ENCODE measurements at regions not wholly inside any gene's neighbourhood (a gene's known extent, or its start where the extent isn't known, plus 50 kb on each side); places are given as distances from the start of the nearest gene placed in this dataset.

DNA sequence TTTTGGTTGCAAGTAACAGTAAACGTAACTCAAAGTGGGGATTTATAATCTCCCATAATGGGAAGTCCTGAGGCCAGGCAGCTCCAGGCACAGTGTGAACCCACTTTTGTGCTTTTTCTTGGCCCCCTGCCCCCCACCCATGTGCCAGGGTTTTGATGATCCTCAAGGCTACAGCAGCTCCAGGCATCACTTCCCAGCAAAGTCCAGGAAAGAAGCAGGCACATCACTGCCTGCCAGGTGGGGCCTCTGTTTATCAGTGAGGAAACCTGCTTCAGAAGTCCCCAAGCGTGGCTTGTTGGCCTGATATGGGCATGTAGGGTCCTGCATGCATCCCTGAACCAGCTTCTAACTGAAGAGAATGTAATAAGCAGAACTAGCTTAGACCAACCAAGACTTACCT lies 299.2 kb upstream of the SKOR2 start:
- Histone ChIP-seq H2AFZ (ENCODE audit: low read depth, low read length) (no peak overlapping the region), H3K9me3 (ENCODE audit: insufficient read depth, low read depth, low read length) (no peaks in the 10 kb centered on the region), H3K36me3 (ENCODE audit: insufficient read depth, low read length) (no peaks in the 10 kb centered on the region), H3K4me1 (ENCODE audit: insufficient read depth, low read length) (no peaks in the 10 kb centered on the region), H3K4me3 (ENCODE audit: insufficient read depth, low read depth, low read length) (no peak overlapping the region), H3K79me2 (ENCODE audit: insufficient read depth, low read length) (no peaks in the 10 kb centered on the region), H3K4me2 (ENCODE audit: low read length) (no peak overlapping the region), H4K20me1 (ENCODE audit: insufficient read depth, low read length) (no peaks in the 10 kb centered on the region), H3K27ac (ENCODE audit: low read depth, low read length) (no peak overlapping the region), H3K9ac (ENCODE audit: low read length) (no peak overlapping the region), H3K27me3 (ENCODE audit: insufficient read depth, low read length) (no peaks in the 10 kb centered on the region)
- no peak overlapping the region for H3K4me3 Mint-ChIP-seq (ENCODE audit: unreplicated experiment)
- DNase-seq (ENCODE audit: low read depth) (no peak), FAIRE-seq (no peak)
- TF ChIP-seq, protein P1, sequence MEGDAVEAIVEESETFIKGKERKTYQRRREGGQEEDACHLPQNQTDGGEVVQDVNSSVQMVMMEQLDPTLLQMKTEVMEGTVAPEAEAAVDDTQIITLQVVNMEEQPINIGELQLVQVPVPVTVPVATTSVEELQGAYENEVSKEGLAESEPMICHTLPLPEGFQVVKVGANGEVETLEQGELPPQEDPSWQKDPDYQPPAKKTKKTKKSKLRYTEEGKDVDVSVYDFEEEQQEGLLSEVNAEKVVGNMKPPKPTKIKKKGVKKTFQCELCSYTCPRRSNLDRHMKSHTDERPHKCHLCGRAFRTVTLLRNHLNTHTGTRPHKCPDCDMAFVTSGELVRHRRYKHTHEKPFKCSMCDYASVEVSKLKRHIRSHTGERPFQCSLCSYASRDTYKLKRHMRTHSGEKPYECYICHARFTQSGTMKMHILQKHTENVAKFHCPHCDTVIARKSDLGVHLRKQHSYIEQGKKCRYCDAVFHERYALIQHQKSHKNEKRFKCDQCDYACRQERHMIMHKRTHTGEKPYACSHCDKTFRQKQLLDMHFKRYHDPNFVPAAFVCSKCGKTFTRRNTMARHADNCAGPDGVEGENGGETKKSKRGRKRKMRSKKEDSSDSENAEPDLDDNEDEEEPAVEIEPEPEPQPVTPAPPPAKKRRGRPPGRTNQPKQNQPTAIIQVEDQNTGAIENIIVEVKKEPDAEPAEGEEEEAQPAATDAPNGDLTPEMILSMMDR (IDR thresholded peaks at IDR 0.05; ENCODE audit: insufficient read depth, low read depth, low read length), result no peak
- no peak for TF ChIP-seq EZH2 (IDR thresholded peaks at IDR 0.05; ENCODE audit: insufficient read depth, low read length)
- H3K27ac Mint-ChIP-seq (ENCODE audit: unreplicated experiment), result no peak overlapping the region
- H3K27me3 Mint-ChIP-seq (ENCODE audit: low read depth, unreplicated experiment), result peaks cover 34% of the 10 kb centered on the region
- H3K4me1 Mint-ChIP-seq (ENCODE audit: low read depth, unreplicated experiment), result no peaks in the 10 kb centered on the region
- no peaks in the 10 kb centered on the region for H3K9me3 Mint-ChIP-seq (ENCODE audit: unreplicated experiment)
- no peaks in the 10 kb centered on the region for H3K36me3 Mint-ChIP-seq (ENCODE audit: low read depth, unreplicated experiment)

DNA sequence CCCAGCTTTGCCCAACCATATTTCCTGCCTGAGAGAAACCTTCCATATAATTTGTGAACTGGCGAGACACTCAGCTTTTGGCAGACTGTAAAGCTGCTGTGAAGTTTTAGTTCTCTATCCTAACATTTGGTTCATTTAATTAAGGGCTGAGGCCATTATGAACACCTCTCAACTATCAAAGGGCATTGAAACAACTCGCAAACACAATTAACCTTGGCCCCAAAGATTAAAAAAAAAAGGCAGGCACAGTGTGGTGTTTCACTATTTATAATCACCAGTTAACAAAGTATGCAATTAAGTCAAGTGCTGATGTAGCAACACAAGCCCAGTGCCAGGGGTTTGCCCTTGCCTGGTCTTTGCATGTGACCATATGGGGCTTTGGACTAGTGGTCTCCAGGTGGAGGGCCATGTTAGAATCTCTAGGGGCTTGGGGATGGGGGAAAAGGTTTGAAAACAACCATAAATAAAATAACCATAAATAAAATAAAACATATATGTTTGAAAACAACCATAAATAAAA lies 297.6 kb upstream of the SKOR2 start:
- H3K4me1 ChIP-seq (ENCODE audit: insufficient read depth, low read length), result no peaks in the 10 kb centered on the region
- TF ChIP-seq, protein P1 (IDR thresholded peaks at IDR 0.05; ENCODE audit: insufficient read depth, low read depth, low read length), result no peak
- TF ChIP-seq EZH2 (IDR thresholded peaks at IDR 0.05; ENCODE audit: insufficient read depth, low read length), result no peak
- no peak overlapping the region for H3K27ac ChIP-seq (ENCODE audit: low read depth, low read length)
- H3K9me3 Mint-ChIP-seq (ENCODE audit: unreplicated experiment), result no peaks in the 10 kb centered on the region
- no peaks in the 10 kb centered on the region for H3K27me3 ChIP-seq (ENCODE audit: insufficient read depth, low read length)
- no peak for DNase-seq (ENCODE audit: low read depth)
- H3K27ac Mint-ChIP-seq (ENCODE audit: unreplicated experiment), result no peak overlapping the region
- no peak for FAIRE-seq
- H3K79me2 ChIP-seq (ENCODE audit: insufficient read depth, low read length), result no peaks in the 10 kb centered on the region
- H3K4me2 ChIP-seq (ENCODE audit: low read length), result no peak overlapping the region
- no peaks in the 10 kb centered on the region for H4K20me1 ChIP-seq (ENCODE audit: insufficient read depth, low read length)
- H2AFZ ChIP-seq (ENCODE audit: low read depth, low read length), result no peak overlapping the region
- H3K36me3 ChIP-seq (ENCODE audit: insufficient read depth, low read length), result no peaks in the 10 kb centered on the region
- no peaks in the 10 kb centered on the region for H3K9me3 ChIP-seq (ENCODE audit: insufficient read depth, low read depth, low read length)
- no peak overlapping the region for H3K9ac ChIP-seq (ENCODE audit: low read length)
- no peaks in the 10 kb centered on the region for H3K36me3 Mint-ChIP-seq (ENCODE audit: low read depth, unreplicated experiment)
- H3K4me3 ChIP-seq (ENCODE audit: insufficient read depth, low read depth, low read length), result no peak overlapping the region
- no peaks in the 10 kb centered on the region for H3K4me1 Mint-ChIP-seq (ENCODE audit: low read depth, unreplicated experiment)
- peaks cover 44% of the 10 kb centered on the region for H3K27me3 Mint-ChIP-seq (ENCODE audit: low read depth, unreplicated experiment)
- no peak overlapping the region for H3K4me3 Mint-ChIP-seq (ENCODE audit: unreplicated experiment)

DNA sequence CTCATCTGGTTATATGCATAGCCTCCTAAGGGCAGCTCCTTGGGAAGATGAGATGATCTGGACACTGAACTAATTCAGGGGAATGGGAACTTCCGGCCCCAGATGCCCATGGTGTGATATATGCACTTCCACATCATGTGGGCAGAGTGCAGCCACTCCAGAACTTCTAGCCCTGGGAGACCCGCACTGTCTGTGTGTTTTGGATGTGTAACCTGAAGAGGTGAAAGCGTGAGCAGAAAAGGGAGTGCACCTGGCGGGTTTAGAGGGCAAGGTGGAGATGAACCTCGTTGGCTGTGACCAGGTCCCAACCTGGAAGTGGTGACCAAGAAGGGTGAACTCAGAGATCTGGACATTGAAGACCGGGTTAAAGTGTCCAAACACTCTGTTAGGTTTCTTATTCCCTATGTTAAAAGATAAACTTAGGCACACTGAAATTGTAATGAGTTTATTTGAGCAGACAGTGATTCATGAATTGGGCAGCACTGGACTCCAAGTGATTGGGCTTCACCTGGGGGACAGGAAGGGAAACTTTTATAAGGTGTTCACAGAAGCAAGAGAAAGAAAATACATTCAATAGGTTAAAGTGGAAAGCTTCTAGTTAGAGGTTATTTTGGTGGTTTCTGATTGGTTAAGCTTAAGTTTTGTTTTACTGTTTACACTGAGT lies 296.2 kb upstream of the SKOR2 start:
- no peak overlapping the region for H3K4me2 ChIP-seq (ENCODE audit: low read length)
- no peak overlapping the region for H3K27ac Mint-ChIP-seq (ENCODE audit: unreplicated experiment)
- no peaks in the 10 kb centered on the region for H3K79me2 ChIP-seq (ENCODE audit: insufficient read depth, low read length)
- no peaks in the 10 kb centered on the region for H3K36me3 Mint-ChIP-seq (ENCODE audit: low read depth, unreplicated experiment)
- TF ChIP-seq, protein P1 (IDR thresholded peaks at IDR 0.05; ENCODE audit: insufficient read depth, low read depth, low read length), result no peak
- no peak for TF ChIP-seq EZH2 (IDR thresholded peaks at IDR 0.05; ENCODE audit: insufficient read depth, low read length)
- peaks cover 2% of the 10 kb centered on the region for H3K9me3 Mint-ChIP-seq (ENCODE audit: unreplicated experiment)
- H3K4me3 Mint-ChIP-seq (ENCODE audit: unreplicated experiment), result no peak overlapping the region
- no peak overlapping the region for H3K27ac ChIP-seq (ENCODE audit: low read depth, low read length)
- H3K36me3 ChIP-seq (ENCODE audit: insufficient read depth, low read length), result no peaks in the 10 kb centered on the region
- FAIRE-seq (no peak), DNase-seq (ENCODE audit: low read depth) (no peak)
- no peaks in the 10 kb centered on the region for H4K20me1 ChIP-seq (ENCODE audit: insufficient read depth, low read length)
- H3K9ac ChIP-seq (ENCODE audit: low read length), result no peak overlapping the region
- H3K27me3 Mint-ChIP-seq (ENCODE audit: low read depth, unreplicated experiment), result peaks cover 52% of the 10 kb centered on the region
- no peaks in the 10 kb centered on the region for H3K4me1 Mint-ChIP-seq (ENCODE audit: low read depth, unreplicated experiment)
- H3K4me1 ChIP-seq (ENCODE audit: insufficient read depth, low read length), result no peaks in the 10 kb centered on the region
- no peak overlapping the region for H2AFZ ChIP-seq (ENCODE audit: low read depth, low read length)
- no peaks in the 10 kb centered on the region for H3K27me3 ChIP-seq (ENCODE audit: insufficient read depth, low read length)
- no peak overlapping the region for H3K4me3 ChIP-seq (ENCODE audit: insufficient read depth, low read depth, low read length)
- no peaks in the 10 kb centered on the region for H3K9me3 ChIP-seq (ENCODE audit: insufficient read depth, low read depth, low read length)

All from astrocyte (in vitro differentiated cells and primary cell).